ENCODE measurements at regions not wholly inside any gene's neighbourhood (a gene's known extent, or its start where the extent isn't known, plus 50 kb on each side); places are given as distances from the start of the nearest gene placed in this dataset.
A peak's percentile ranks its signal among the peaks of the same experiment; 100 is the strongest.
"Not testable (repeated sequence)": the region's sequence is repeated elsewhere in the genome, so short reads cannot be mapped to it uniquely, and the experiment has no call there.

DNA sequence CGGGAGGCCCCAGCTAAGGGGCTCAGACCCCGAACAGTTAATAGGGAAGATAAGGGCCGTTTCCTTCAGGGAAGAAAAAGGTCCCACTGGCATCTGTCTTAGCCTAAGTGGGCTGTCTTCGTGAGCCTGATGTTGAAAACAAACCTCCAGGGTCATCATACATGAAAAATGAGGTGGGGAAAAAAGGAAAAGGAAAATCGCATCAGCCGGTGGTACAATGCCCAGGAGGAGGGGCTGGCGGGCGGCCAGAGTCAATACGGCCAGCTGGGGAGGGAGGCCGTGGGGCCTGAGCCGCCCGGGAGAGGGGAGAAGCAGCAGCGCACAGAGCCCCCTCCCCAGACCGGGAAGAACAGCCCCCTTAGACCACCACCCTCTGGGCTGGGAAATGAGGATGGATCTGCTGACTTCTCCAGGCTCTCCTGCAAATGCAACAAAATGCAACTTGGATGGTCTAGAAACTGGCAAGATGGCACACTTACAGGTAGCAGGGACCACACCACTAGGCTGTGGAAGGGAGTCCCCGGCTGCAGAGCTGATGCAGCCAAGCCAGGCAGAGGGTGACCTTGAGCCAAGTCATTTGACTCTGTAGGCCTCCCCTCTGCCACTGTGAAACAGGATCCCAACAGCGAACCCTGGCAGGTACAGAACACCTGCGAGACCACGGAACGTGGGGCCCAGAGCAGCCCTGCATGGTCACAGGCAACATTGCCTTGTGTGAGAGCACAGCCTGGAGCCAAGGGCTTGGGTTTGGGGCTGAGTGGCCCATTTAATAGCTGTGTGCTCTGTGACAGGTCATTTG is 448.5 kb downstream of the SOX9 start:
- H3K79me2 ChIP-seq (ENCODE audit: control insufficient read depth, insufficient read depth, low read length): no peaks in the 10 kb centered on the region
- no peak overlapping the region for H3K27ac ChIP-seq (ENCODE audit: insufficient read depth, low read length)
- H3K9me3 ChIP-seq (ENCODE audit: control insufficient read depth, insufficient read depth, low read depth, low read length): no peaks in the 10 kb centered on the region
- TF ChIP-seq CTCF (conservative IDR thresholded peaks at IDR 0.05 in 1 of 2, IDR thresholded peaks at IDR 0.05 in 1 of 2; ENCODE audit: low read depth in 1 of 2, low read length in 2 of 2): no peak
- no peak for TF ChIP-seq EZH2 (IDR thresholded peaks at IDR 0.05; ENCODE audit: low read length, missing control alignments)
- no peak overlapping the region for H3K9ac ChIP-seq (ENCODE audit: insufficient read depth, low read length)
- H4K20me1 ChIP-seq (ENCODE audit: control insufficient read depth, extremely low read depth, insufficient read depth, low read length): no peaks in the 10 kb centered on the region
- H3K4me3 ChIP-seq (replicated peaks in 1 of 4; ENCODE audit: control extremely low read depth in 1 of 4, insufficient read depth in 1 of 4, low read depth in 3 of 4, low read length in 4 of 4): no peak overlapping the region
- DNase-seq (ENCODE audit: low read depth in 2 of 2): no peak
- no peaks in the 10 kb centered on the region for H3K36me3 ChIP-seq (ENCODE audit: control insufficient read depth, insufficient read depth, low read length)
- H2AFZ ChIP-seq (ENCODE audit: low read length): no peak overlapping the region
- no peaks in the 10 kb centered on the region for H3K4me1 ChIP-seq (ENCODE audit: control insufficient read depth, extremely low read depth, insufficient read depth, low read length)
- no peaks in the 10 kb centered on the region for H3K27me3 ChIP-seq (ENCODE audit: control insufficient read depth, insufficient read depth, low read length)
- no peak overlapping the region for H3K4me2 ChIP-seq (ENCODE audit: extremely low read depth, insufficient read depth, low read length)

GRCh38 chr17:72571813-72572396 is 451.1 kb downstream of the SOX9 start:
- no peaks in the 10 kb centered on the region for H3K79me2 ChIP-seq (ENCODE audit: control insufficient read depth, insufficient read depth, low read length)
- TF ChIP-seq EZH2 (IDR thresholded peaks at IDR 0.05; ENCODE audit: low read length, missing control alignments): no peak
- no peak for TF ChIP-seq CTCF (conservative IDR thresholded peaks at IDR 0.05 in 1 of 2, IDR thresholded peaks at IDR 0.05 in 1 of 2; ENCODE audit: low read depth in 1 of 2, low read length in 2 of 2)
- no peak overlapping the region for H3K4me3 ChIP-seq (replicated peaks in 1 of 4; ENCODE audit: control extremely low read depth in 1 of 4, insufficient read depth in 1 of 4, low read depth in 3 of 4, low read length in 4 of 4)
- H3K27ac ChIP-seq (ENCODE audit: insufficient read depth, low read length): no peak overlapping the region
- DNase-seq (ENCODE audit: low read depth in 2 of 2): no peak
- no peaks in the 10 kb centered on the region for H4K20me1 ChIP-seq (ENCODE audit: control insufficient read depth, extremely low read depth, insufficient read depth, low read length)
- H3K9ac ChIP-seq (ENCODE audit: insufficient read depth, low read length): no peak overlapping the region
- H2AFZ ChIP-seq (ENCODE audit: low read length): no peak overlapping the region
- H3K4me2 ChIP-seq (ENCODE audit: extremely low read depth, insufficient read depth, low read length): no peak overlapping the region
- no peaks in the 10 kb centered on the region for H3K27me3 ChIP-seq (ENCODE audit: control insufficient read depth, insufficient read depth, low read length)
- H3K36me3 ChIP-seq (ENCODE audit: control insufficient read depth, insufficient read depth, low read length): no peaks in the 10 kb centered on the region
- H3K9me3 ChIP-seq (ENCODE audit: control insufficient read depth, insufficient read depth, low read depth, low read length): no peaks in the 10 kb centered on the region
- H3K4me1 ChIP-seq (ENCODE audit: control insufficient read depth, extremely low read depth, insufficient read depth, low read length): no peaks in the 10 kb centered on the region

GRCh38 chr17:72572604-72573491 is 452.0 kb downstream of the SOX9 start:
- H2AFZ ChIP-seq (ENCODE audit: low read length): no peak overlapping the region
- TF ChIP-seq CTCF (conservative IDR thresholded peaks at IDR 0.05 in 1 of 2, IDR thresholded peaks at IDR 0.05 in 1 of 2; ENCODE audit: low read depth in 1 of 2, low read length in 2 of 2) (no peak), EZH2 (IDR thresholded peaks at IDR 0.05; ENCODE audit: low read length, missing control alignments) (no peak)
- DNase-seq (ENCODE audit: low read depth in 2 of 2): peak; percentile 19 to 55
- H4K20me1 ChIP-seq (ENCODE audit: control insufficient read depth, extremely low read depth, insufficient read depth, low read length): no peaks in the 10 kb centered on the region
- no peak overlapping the region for H3K4me3 ChIP-seq (replicated peaks in 1 of 4; ENCODE audit: control extremely low read depth in 1 of 4, insufficient read depth in 1 of 4, low read depth in 3 of 4, low read length in 4 of 4)
- no peaks in the 10 kb centered on the region for H3K9me3 ChIP-seq (ENCODE audit: control insufficient read depth, insufficient read depth, low read depth, low read length)
- H3K27me3 ChIP-seq (ENCODE audit: control insufficient read depth, insufficient read depth, low read length): no peaks in the 10 kb centered on the region
- H3K79me2 ChIP-seq (ENCODE audit: control insufficient read depth, insufficient read depth, low read length): no peaks in the 10 kb centered on the region
- H3K4me2 ChIP-seq (ENCODE audit: extremely low read depth, insufficient read depth, low read length): no peak overlapping the region
- H3K36me3 ChIP-seq (ENCODE audit: control insufficient read depth, insufficient read depth, low read length): no peaks in the 10 kb centered on the region
- no peak overlapping the region for H3K9ac ChIP-seq (ENCODE audit: insufficient read depth, low read length)
- H3K4me1 ChIP-seq (ENCODE audit: control insufficient read depth, extremely low read depth, insufficient read depth, low read length): no peaks in the 10 kb centered on the region
- H3K27ac ChIP-seq (ENCODE audit: insufficient read depth, low read length): no peak overlapping the region

DNA sequence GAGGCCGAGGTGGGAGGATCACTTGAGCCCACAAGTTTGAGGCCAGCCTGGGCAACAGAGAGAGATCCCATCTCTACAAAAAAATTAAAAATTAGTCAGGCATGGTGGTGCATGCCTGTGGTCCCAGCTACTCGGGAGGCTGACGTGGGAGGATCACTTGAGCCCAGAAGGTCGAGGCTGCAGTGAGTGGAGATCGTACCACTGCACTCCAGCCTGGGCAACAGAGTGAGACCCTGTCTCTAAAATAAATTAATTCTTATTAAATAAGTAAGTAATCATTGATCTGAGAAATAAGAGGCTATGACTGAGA is 452.6 kb downstream of the SOX9 start:
- H3K9ac ChIP-seq (ENCODE audit: insufficient read depth, low read length); DNase-seq (ENCODE audit: low read depth in 2 of 2); H3K36me3 ChIP-seq (ENCODE audit: control insufficient read depth, insufficient read depth, low read length); H3K4me2 ChIP-seq (ENCODE audit: extremely low read depth, insufficient read depth, low read length); H4K20me1 ChIP-seq (ENCODE audit: control insufficient read depth, extremely low read depth, insufficient read depth, low read length); H3K9me3 ChIP-seq (ENCODE audit: control insufficient read depth, insufficient read depth, low read depth, low read length); H3K27me3 ChIP-seq (ENCODE audit: control insufficient read depth, insufficient read depth, low read length); H3K4me1 ChIP-seq (ENCODE audit: control insufficient read depth, extremely low read depth, insufficient read depth, low read length); H3K4me3 ChIP-seq (replicated peaks in 1 of 4; ENCODE audit: control extremely low read depth in 1 of 4, insufficient read depth in 1 of 4, low read depth in 3 of 4, low read length in 4 of 4); H3K27ac ChIP-seq (ENCODE audit: insufficient read depth, low read length); H3K79me2 ChIP-seq (ENCODE audit: control insufficient read depth, insufficient read depth, low read length); H2AFZ ChIP-seq (ENCODE audit: low read length): not testable (repeated sequence)

Data from fibroblast of lung (primary cell).